ENCODE measurements at regions not wholly inside any gene's neighbourhood (a gene's known extent, or its start where the extent isn't known, plus 50 kb on each side); places are given as distances from the start of the nearest gene placed in this dataset.

DNA sequence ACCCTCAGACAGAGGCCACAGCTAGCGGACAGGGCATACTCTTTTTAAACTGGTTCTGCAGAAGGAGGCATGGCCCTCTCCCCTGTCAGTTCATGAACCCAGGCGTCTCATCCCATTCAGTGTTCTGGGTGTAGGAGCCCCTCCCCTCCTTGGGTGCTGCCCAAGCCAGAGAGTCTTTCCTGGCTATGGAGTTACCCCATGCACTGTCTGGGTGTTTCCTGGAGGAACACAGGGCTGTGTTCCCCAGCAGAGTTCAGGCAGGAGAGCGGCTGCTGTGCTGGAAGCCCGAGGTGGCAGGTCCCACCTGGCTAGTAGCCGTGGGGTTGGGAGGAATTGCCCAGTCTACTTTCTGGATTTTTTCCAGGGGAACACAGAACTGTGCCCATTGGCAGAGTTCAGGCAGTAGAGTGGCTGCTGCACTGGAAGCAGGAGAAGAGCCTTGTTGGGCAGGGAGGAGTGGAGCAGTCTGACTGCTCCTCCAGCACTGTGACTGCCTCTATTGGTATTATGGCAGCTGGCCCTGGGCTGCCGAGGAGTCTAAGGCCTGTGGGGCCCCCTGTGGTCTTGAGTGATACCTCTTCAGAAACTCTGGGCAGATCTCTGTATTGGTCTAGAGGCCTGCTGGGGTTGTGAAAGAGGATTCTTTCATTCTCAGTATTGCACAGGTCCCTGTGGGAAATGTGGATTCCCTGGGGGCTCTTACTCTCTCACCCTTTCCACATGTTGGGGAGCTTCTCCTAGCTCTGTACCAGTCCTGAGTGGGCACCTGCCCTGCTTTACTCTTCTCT, 168.3 kb downstream of the PCDH20 start (continued):
- TF ChIP-seq, protein P1, sequence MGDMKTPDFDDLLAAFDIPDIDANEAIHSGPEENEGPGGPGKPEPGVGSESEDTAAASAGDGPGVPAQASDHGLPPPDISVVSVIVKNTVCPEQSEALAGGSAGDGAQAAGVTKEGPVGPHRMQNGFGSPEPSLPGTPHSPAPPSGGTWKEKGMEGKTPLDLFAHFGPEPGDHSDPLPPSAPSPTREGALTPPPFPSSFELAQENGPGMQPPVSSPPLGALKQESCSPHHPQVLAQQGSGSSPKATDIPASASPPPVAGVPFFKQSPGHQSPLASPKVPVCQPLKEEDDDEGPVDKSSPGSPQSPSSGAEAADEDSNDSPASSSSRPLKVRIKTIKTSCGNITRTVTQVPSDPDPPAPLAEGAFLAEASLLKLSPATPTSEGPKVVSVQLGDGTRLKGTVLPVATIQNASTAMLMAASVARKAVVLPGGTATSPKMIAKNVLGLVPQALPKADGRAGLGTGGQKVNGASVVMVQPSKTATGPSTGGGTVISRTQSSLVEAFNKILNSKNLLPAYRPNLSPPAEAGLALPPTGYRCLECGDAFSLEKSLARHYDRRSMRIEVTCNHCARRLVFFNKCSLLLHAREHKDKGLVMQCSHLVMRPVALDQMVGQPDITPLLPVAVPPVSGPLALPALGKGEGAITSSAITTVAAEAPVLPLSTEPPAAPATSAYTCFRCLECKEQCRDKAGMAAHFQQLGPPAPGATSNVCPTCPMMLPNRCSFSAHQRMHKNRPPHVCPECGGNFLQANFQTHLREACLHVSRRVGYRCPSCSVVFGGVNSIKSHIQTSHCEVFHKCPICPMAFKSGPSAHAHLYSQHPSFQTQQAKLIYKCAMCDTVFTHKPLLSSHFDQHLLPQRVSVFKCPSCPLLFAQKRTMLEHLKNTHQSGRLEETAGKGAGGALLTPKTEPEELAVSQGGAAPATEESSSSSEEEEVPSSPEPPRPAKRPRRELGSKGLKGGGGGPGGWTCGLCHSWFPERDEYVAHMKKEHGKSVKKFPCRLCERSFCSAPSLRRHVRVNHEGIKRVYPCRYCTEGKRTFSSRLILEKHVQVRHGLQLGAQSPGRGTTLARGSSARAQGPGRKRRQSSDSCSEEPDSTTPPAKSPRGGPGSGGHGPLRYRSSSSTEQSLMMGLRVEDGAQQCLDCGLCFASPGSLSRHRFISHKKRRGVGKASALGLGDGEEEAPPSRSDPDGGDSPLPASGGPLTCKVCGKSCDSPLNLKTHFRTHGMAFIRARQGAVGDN (IDR thresholded peaks at IDR 0.05) = 0 out of 2 replicates have a peak, but pooled peaks have one; percentile 7
- TF ChIP-seq, protein P2, sequence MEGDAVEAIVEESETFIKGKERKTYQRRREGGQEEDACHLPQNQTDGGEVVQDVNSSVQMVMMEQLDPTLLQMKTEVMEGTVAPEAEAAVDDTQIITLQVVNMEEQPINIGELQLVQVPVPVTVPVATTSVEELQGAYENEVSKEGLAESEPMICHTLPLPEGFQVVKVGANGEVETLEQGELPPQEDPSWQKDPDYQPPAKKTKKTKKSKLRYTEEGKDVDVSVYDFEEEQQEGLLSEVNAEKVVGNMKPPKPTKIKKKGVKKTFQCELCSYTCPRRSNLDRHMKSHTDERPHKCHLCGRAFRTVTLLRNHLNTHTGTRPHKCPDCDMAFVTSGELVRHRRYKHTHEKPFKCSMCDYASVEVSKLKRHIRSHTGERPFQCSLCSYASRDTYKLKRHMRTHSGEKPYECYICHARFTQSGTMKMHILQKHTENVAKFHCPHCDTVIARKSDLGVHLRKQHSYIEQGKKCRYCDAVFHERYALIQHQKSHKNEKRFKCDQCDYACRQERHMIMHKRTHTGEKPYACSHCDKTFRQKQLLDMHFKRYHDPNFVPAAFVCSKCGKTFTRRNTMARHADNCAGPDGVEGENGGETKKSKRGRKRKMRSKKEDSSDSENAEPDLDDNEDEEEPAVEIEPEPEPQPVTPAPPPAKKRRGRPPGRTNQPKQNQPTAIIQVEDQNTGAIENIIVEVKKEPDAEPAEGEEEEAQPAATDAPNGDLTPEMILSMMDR (IDR thresholded peaks at IDR 0.05 in 2 of 3, conservative IDR thresholded peaks at IDR 0.05 in 1 of 3; ENCODE audit: control insufficient read depth in 2 of 3, extremely low read depth in 1 of 3, insufficient read depth in 1 of 3, low read depth in 3 of 3, low read length in 3 of 3) = peak in 2 of 3 experiments; percentile 44 to 45; a peak in 3 of 6 replicates
- no peak for TF ChIP-seq RBBP5 (conservative IDR thresholded peaks at IDR 0.05)
- no peak for TF ChIP-seq SIN3A (IDR thresholded peaks at IDR 0.05; ENCODE audit: low read depth, low read length)
- no peak for TF ChIP-seq RELA (IDR thresholded peaks at IDR 0.05; ENCODE audit: borderline replicate concordance, partially characterized antibody)
- TF ChIP-seq SUPT20H (IDR thresholded peaks at IDR 0.05; ENCODE audit: borderline replicate concordance, control insufficient read depth, low read depth, low read length) = no peak
- TF ChIP-seq MXI1 (IDR thresholded peaks at IDR 0.05; ENCODE audit: low read depth, low read length) = no peak
- no peak for TF ChIP-seq JUND (IDR thresholded peaks at IDR 0.05; ENCODE audit: low read depth, low read length)
- no peak for TF ChIP-seq CHD1 (IDR thresholded peaks at IDR 0.05; ENCODE audit: low read depth, low read length)
- no peak for TF ChIP-seq ZNF384 (IDR thresholded peaks at IDR 0.05; ENCODE audit: borderline replicate concordance, low read depth, low read length)
- TF ChIP-seq, protein P3, sequence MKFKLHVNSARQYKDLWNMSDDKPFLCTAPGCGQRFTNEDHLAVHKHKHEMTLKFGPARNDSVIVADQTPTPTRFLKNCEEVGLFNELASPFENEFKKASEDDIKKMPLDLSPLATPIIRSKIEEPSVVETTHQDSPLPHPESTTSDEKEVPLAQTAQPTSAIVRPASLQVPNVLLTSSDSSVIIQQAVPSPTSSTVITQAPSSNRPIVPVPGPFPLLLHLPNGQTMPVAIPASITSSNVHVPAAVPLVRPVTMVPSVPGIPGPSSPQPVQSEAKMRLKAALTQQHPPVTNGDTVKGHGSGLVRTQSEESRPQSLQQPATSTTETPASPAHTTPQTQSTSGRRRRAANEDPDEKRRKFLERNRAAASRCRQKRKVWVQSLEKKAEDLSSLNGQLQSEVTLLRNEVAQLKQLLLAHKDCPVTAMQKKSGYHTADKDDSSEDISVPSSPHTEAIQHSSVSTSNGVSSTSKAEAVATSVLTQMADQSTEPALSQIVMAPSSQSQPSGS (IDR thresholded peaks at IDR 0.05; ENCODE audit: low read length) = peak; percentile 56; the same call in 1 of the 2 replicates
- TF ChIP-seq JUNB (IDR thresholded peaks at IDR 0.05) = no peak
- TF ChIP-seq MAX (IDR thresholded peaks at IDR 0.05; ENCODE audit: low read depth, low read length) = no peak
- TF ChIP-seq RAD21 (IDR thresholded peaks at IDR 0.05; ENCODE audit: insufficient read depth, low read depth, low read length) = peak; percentile 58
- TF ChIP-seq SUZ12 (IDR thresholded peaks at IDR 0.05; ENCODE audit: unreplicated experiment) = no peak
- TF ChIP-seq ETV6 (conservative IDR thresholded peaks at IDR 0.05 in 1 of 2, IDR thresholded peaks at IDR 0.05 in 1 of 2; ENCODE audit: borderline replicate concordance in 1 of 2, low read depth in 1 of 2) = no peak
- TF ChIP-seq WRNIP1 (IDR thresholded peaks at IDR 0.05; ENCODE audit: borderline replicate concordance, low read depth, low read length) = no peak
- TF ChIP-seq HDGF (IDR thresholded peaks at IDR 0.05) = no peak
- TF ChIP-seq, protein P4, sequence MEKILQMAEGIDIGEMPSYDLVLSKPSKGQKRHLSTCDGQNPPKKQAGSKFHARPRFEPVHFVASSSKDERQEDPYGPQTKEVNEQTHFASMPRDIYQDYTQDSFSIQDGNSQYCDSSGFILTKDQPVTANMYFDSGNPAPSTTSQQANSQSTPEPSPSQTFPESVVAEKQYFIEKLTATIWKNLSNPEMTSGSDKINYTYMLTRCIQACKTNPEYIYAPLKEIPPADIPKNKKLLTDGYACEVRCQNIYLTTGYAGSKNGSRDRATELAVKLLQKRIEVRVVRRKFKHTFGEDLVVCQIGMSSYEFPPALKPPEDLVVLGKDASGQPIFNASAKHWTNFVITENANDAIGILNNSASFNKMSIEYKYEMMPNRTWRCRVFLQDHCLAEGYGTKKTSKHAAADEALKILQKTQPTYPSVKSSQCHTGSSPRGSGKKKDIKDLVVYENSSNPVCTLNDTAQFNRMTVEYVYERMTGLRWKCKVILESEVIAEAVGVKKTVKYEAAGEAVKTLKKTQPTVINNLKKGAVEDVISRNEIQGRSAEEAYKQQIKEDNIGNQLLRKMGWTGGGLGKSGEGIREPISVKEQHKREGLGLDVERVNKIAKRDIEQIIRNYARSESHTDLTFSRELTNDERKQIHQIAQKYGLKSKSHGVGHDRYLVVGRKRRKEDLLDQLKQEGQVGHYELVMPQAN (conservative IDR thresholded peaks at IDR 0.05) = no peak
- TF ChIP-seq ZNF274 (IDR thresholded peaks at IDR 0.05; ENCODE audit: insufficient read depth, insufficient read length) = no peak

Measured in GM12878 (cell line).